HepG2 (cell line): ENCODE measurements at regions not wholly inside any gene's neighbourhood (a gene's known extent, or its start where the extent isn't known, plus 50 kb on each side); places are given as distances from the start of the nearest gene placed in this dataset.

Source experiments
- ASH2L ChIP-seq: fragments of 300-600, 200-600 bp; sonication (generic); IDR thresholded peaks from 2 replicates; pipeline ENCODE4 v1.7.0; 2017; ENCODE audit warnings: low read depth, mild to moderate bottlenecking, moderate library complexity, mixed read lengths, low read length; ENCODE audit not compliant: insufficient read length
- ATF1 ChIP-seq: IDR thresholded peaks from 2 replicates; pipeline ENCODE4 v1.6.1; 2016; ENCODE audit warnings: mild to moderate bottlenecking, control low read depth
- DZIP1 ChIP-seq: sonication (generic); formaldehyde crosslinking; IDR thresholded peaks from 2 replicates; pipeline ENCODE4 v1.5.0; 2020; ENCODE audit warnings: mild to moderate bottlenecking, missing genetic modification reagents
- REST ChIP-seq, 2 experiments: IDR thresholded peaks; 2 replicates each; pipeline ENCODE4 v1.6.1; 2011 to 2012; ENCODE audit warnings: low read length in 2 of 2, borderline replicate concordance in 1 of 2, low read depth in 1 of 2, mild to moderate bottlenecking in 1 of 2, moderate library complexity in 1 of 2
- SETDB1 ChIP-seq: sonication (generic); formaldehyde crosslinking; IDR thresholded peaks from 2 replicates; pipeline ENCODE4 v1.5.1; 2020; ENCODE audit warnings: missing genetic modification reagents, mild to moderate bottlenecking, borderline replicate concordance
- ZBTB49 ChIP-seq: sonication (generic); formaldehyde crosslinking; IDR thresholded peaks from 2 replicates; pipeline ENCODE4 v1.4.0; 2020; ENCODE audit warnings: missing genetic modification reagents, borderline replicate concordance
- ZBTB8A ChIP-seq: sonication (generic); formaldehyde crosslinking; IDR thresholded peaks from 2 replicates; pipeline ENCODE4 v1.4.0; 2020; ENCODE audit warnings: mild to moderate bottlenecking, low read depth, missing genetic modification reagents, borderline replicate concordance
- ZFP36 ChIP-seq: fragments of 150-350 bp; IDR thresholded peaks from 2 replicates; pipeline ENCODE4 v1.6.1; 2018; ENCODE audit warnings: borderline replicate concordance, low read length, low read depth; ENCODE audit not compliant: partially characterized antibody
- ZNF331 ChIP-seq: sonication (generic); formaldehyde crosslinking; IDR thresholded peaks from 2 replicates; pipeline ENCODE4 v1.4.0; 2020; ENCODE audit warnings: missing genetic modification reagents
- ZNF407 ChIP-seq: sonication (generic); formaldehyde crosslinking; IDR thresholded peaks from one replicate; pipeline ENCODE4 v1.5.1; 2020; ENCODE audit warnings: mild to moderate bottlenecking, missing genetic modification reagents; ENCODE audit errors: not compliant biosample characterization
- ZNF468 ChIP-seq: sonication (generic); formaldehyde crosslinking; IDR thresholded peaks from 2 replicates; pipeline ENCODE4 v1.8.0; 2022; ENCODE audit warnings: mild to moderate bottlenecking, moderate library complexity, missing genetic modification reagents
- ZNF510 ChIP-seq: sonication (generic); formaldehyde crosslinking; IDR thresholded peaks from 2 replicates; pipeline ENCODE4 v1.4.0; 2020; ENCODE audit warnings: low read depth, mild to moderate bottlenecking, missing genetic modification reagents

- TF ChIP-seq ZNF407 (no peak), REST (IDR thresholded peaks at IDR 0.05; ENCODE audit: borderline replicate concordance in 1 of 2, low read depth in 1 of 2, low read length in 2 of 2) (no peak), ZFP36 (no peak), DZIP1 (no peak), ZBTB49 (CRISPR knock-in tag) (no peak), ASH2L (no peak), ATF1 (no peak), ZNF510 (CRISPR knock-in tag) (no peak), ZNF331 (CRISPR knock-in tag) (no peak), ZNF468 (CRISPR knock-in tag) (no peak), ZBTB8A (CRISPR knock-in tag) (no peak), SETDB1 (no peak)
Observed at GRCh38 chr5:13316176-13316575, 628.3 kb downstream of the DNAH5 start (continued).
